ENCODE measurements at regions not wholly inside any gene's neighbourhood (a gene's known extent, or its start where the extent isn't known, plus 50 kb on each side); places are given as distances from the start of the nearest gene placed in this dataset.

- Histone ChIP-seq H3K27ac (no peak overlapping the region), H3K4me3 (no peak overlapping the region), H3K27me3 (no peaks in the 10 kb centered on the region), H3K36me3 (no peaks in the 10 kb centered on the region), H3K9me3 (no peaks in the 10 kb centered on the region), H3K4me1 (peaks cover 13% of the 10 kb centered on the region)
- 86% methylated on average over 3 of the region's 4 CpGs for WGBS
- TF ChIP-seq POLR2AphosphoS5 (IDR thresholded peaks at IDR 0.05) (no peak), CTCF (IDR thresholded peaks at IDR 0.05) (no peak), EP300 (IDR thresholded peaks at IDR 0.05) (no peak), POLR2A (IDR thresholded peaks at IDR 0.05) (no peak)
- no peak for DNase-seq (ENCODE audit: low spot score in 2 of 2)
These were observed 86.8 kb upstream of the ZMIZ1 start for GRCh38 chr10:78981970-78982281.

- H3K27ac ChIP-seq = no peak overlapping the region
- no peaks in the 10 kb centered on the region for H3K9me3 ChIP-seq
- no peaks in the 10 kb centered on the region for H3K36me3 ChIP-seq
- H3K4me3 ChIP-seq = no peak overlapping the region
- TF ChIP-seq EP300 (IDR thresholded peaks at IDR 0.05) (no peak), POLR2AphosphoS5 (IDR thresholded peaks at IDR 0.05) (no peak), CTCF (IDR thresholded peaks at IDR 0.05) (no peak), POLR2A (IDR thresholded peaks at IDR 0.05) (no peak)
- H3K27me3 ChIP-seq = no peaks in the 10 kb centered on the region
- no peak for DNase-seq (ENCODE audit: low spot score in 2 of 2)
- peaks cover 5% of the 10 kb centered on the region for H3K4me1 ChIP-seq
- 93% methylated on average over 5 of the region's 6 CpGs for WGBS
These were observed 86.0 kb upstream of the ZMIZ1 start for GRCh38 chr10:78982726-78983125.

- H3K9me3 ChIP-seq = no peaks in the 10 kb centered on the region
- TF ChIP-seq CTCF (IDR thresholded peaks at IDR 0.05) = no peak
- TF ChIP-seq POLR2A (IDR thresholded peaks at IDR 0.05) = no peak
- no peak for TF ChIP-seq POLR2AphosphoS5 (IDR thresholded peaks at IDR 0.05)
- no peaks in the 10 kb centered on the region for H3K4me1 ChIP-seq
- H3K27ac ChIP-seq = no peak overlapping the region
- DNase-seq (ENCODE audit: low spot score in 2 of 2) = no peak
- H3K4me3 ChIP-seq = no peak overlapping the region
- no peaks in the 10 kb centered on the region for H3K27me3 ChIP-seq
- H3K36me3 ChIP-seq = no peaks in the 10 kb centered on the region
- WGBS = 85% methylated on average over 4 of the region's 4 CpGs
These were observed 85.2 kb upstream of the ZMIZ1 start for GRCh38 chr10:78983608-78984007.

- Histone ChIP-seq H3K4me3 (no peak overlapping the region), H3K27me3 (no peaks in the 10 kb centered on the region), H3K4me1 (no peaks in the 10 kb centered on the region), H3K9me3 (no peaks in the 10 kb centered on the region), H3K27ac (no peak overlapping the region), H3K36me3 (no peaks in the 10 kb centered on the region)
- no peak for DNase-seq (ENCODE audit: low spot score in 2 of 2)
- TF ChIP-seq POLR2A (IDR thresholded peaks at IDR 0.05) (no peak), POLR2AphosphoS5 (IDR thresholded peaks at IDR 0.05) (no peak), EP300 (IDR thresholded peaks at IDR 0.05) (no peak), CTCF (IDR thresholded peaks at IDR 0.05) (no peak)
- 87% methylated on average over 8 of the region's 8 CpGs for WGBS
These were observed 82.6 kb upstream of the ZMIZ1 start for GRCh38 chr10:78985973-78986818.

- Histone ChIP-seq H3K27ac (no peak overlapping the region), H3K4me1 (no peaks in the 10 kb centered on the region), H3K36me3 (no peaks in the 10 kb centered on the region), H3K27me3 (no peaks in the 10 kb centered on the region), H3K4me3 (no peak overlapping the region), H3K9me3 (no peaks in the 10 kb centered on the region)
- TF ChIP-seq EP300 (IDR thresholded peaks at IDR 0.05) (no peak), CTCF (IDR thresholded peaks at IDR 0.05) (no peak), POLR2AphosphoS5 (IDR thresholded peaks at IDR 0.05) (no peak), POLR2A (IDR thresholded peaks at IDR 0.05) (no peak)
- 73% methylated on average over 1 of the region's 1 CpG for WGBS
- no peak for DNase-seq (ENCODE audit: low spot score in 2 of 2)
These were observed 77.6 kb upstream of the ZMIZ1 start for GRCh38 chr10:78991187-78991586.

Data from suprapubic skin (tissue), 4 donors.